ENCODE measurements at regions not wholly inside any gene's neighbourhood (a gene's known extent, or its start where the extent isn't known, plus 50 kb on each side); places are given as distances from the start of the nearest gene placed in this dataset.

- H3K4me3 ChIP-seq, result no peak overlapping the region
- no peaks in the 10 kb centered on the region for H3K36me3 ChIP-seq
- no peak for DNase-seq (ENCODE audit: low spot score in 2 of 2)
- no peak overlapping the region for H3K27ac ChIP-seq
- no peaks in the 10 kb centered on the region for H3K4me1 ChIP-seq
- H3K27me3 ChIP-seq, result no peaks in the 10 kb centered on the region
- WGBS, result 81% methylated on average over 3 of the region's 3 CpGs
- no peak for TF ChIP-seq CTCF (IDR thresholded peaks at IDR 0.05)
- TF ChIP-seq POLR2A (IDR thresholded peaks at IDR 0.05), result no peak
- no peak for TF ChIP-seq POLR2AphosphoS5 (IDR thresholded peaks at IDR 0.05)
- no peak for TF ChIP-seq EP300 (IDR thresholded peaks at IDR 0.05)
- H3K9me3 ChIP-seq, result no peaks in the 10 kb centered on the region
These were observed 169.8 kb upstream of the PELI2 start for GRCh38 chr14:55948399-55948798.

- H3K27ac ChIP-seq, result no peak overlapping the region
- TF ChIP-seq EP300 (IDR thresholded peaks at IDR 0.05), result no peak
- no peak for TF ChIP-seq POLR2A (IDR thresholded peaks at IDR 0.05)
- DNase-seq (ENCODE audit: low spot score in 2 of 2), result no peak
- no peaks in the 10 kb centered on the region for H3K27me3 ChIP-seq
- H3K36me3 ChIP-seq, result no peaks in the 10 kb centered on the region
- H3K4me3 ChIP-seq, result no peak overlapping the region
- H3K9me3 ChIP-seq, result no peaks in the 10 kb centered on the region
- WGBS, result 76% methylated on average over 3 of the region's 3 CpGs
- no peaks in the 10 kb centered on the region for H3K4me1 ChIP-seq
These were observed 168.5 kb upstream of the PELI2 start for GRCh38 chr14:55949708-55950107.

DNA sequence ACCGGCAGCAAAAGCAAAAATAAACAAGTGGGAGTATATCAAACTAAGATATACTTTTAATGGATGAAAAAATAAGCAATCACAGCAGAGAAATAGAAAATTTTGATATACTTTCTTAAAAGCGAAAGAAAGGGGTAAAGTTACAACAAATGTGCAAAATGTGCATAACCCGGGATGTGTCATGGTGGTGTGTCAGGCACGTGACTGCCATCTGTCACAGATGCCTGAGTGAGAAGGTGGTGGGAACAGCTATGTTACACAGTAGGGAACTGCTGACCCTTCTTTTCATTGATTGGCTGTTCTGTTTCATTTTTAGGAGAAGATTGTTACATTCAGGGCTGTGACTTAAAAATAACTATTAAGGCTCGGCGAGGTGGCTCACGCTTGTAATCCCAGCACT lies 168.1 kb upstream of the PELI2 start:
- no peak for TF ChIP-seq CTCF (IDR thresholded peaks at IDR 0.05)
- TF ChIP-seq POLR2AphosphoS5 (IDR thresholded peaks at IDR 0.05), result no peak
- TF ChIP-seq POLR2A (IDR thresholded peaks at IDR 0.05), result no peak
- no peak for TF ChIP-seq EP300 (IDR thresholded peaks at IDR 0.05)
- Histone ChIP-seq H3K36me3 (no peaks in the 10 kb centered on the region), H3K4me3 (no peak overlapping the region), H3K27me3 (no peaks in the 10 kb centered on the region), H3K4me1 (no peaks in the 10 kb centered on the region), H3K27ac (no peak overlapping the region), H3K9me3 (no peaks in the 10 kb centered on the region)
- no peak for DNase-seq (ENCODE audit: low spot score in 2 of 2)
- WGBS, result 74% methylated on average over 7 of the region's 7 CpGs

GRCh38 chr14:55951341-55952206 lies 166.6 kb upstream of the PELI2 start:
- H3K27me3 ChIP-seq, result no peaks in the 10 kb centered on the region
- no peaks in the 10 kb centered on the region for H3K4me1 ChIP-seq
- 85% methylated on average over 9 of the region's 9 CpGs for WGBS
- H3K27ac ChIP-seq, result no peak overlapping the region
- TF ChIP-seq POLR2AphosphoS5 (IDR thresholded peaks at IDR 0.05) (no peak), CTCF (IDR thresholded peaks at IDR 0.05) (no peak), POLR2A (IDR thresholded peaks at IDR 0.05) (no peak), EP300 (IDR thresholded peaks at IDR 0.05) (no peak)
- no peaks in the 10 kb centered on the region for H3K36me3 ChIP-seq
- H3K4me3 ChIP-seq, result no peak overlapping the region
- no peak for DNase-seq (ENCODE audit: low spot score in 2 of 2)
- H3K9me3 ChIP-seq, result no peaks in the 10 kb centered on the region

- Histone ChIP-seq H3K4me3 (no peak overlapping the region), H3K36me3 (no peaks in the 10 kb centered on the region), H3K27ac (no peak overlapping the region), H3K9me3 (no peaks in the 10 kb centered on the region), H3K4me1 (no peaks in the 10 kb centered on the region), H3K27me3 (no peaks in the 10 kb centered on the region)
- TF ChIP-seq EP300 (IDR thresholded peaks at IDR 0.05) (no peak), CTCF (IDR thresholded peaks at IDR 0.05) (no peak), POLR2A (IDR thresholded peaks at IDR 0.05) (no peak), POLR2AphosphoS5 (IDR thresholded peaks at IDR 0.05) (no peak)
- no peak for DNase-seq (ENCODE audit: low spot score in 2 of 2)
These were observed 164.1 kb upstream of the PELI2 start for GRCh38 chr14:55954108-55954507.
